ENCODE measurements at regions not wholly inside any gene's neighbourhood (a gene's known extent, or its start where the extent isn't known, plus 50 kb on each side); places are given as distances from the start of the nearest gene placed in this dataset.

- H4K20me1 ChIP-seq (replicated peaks; ENCODE audit: control insufficient read depth, extremely low read depth, insufficient read depth, low read length) = no peaks in the 10 kb centered on the region
- intact Hi-C loops (cut with micrococcal nuclease) = no loop called here
- dilution Hi-C loops (cut with MboI; ENCODE audit: extremely low pct_ligation_motif_present, low sequenced_read_pairs) = no loop called here
- POLR2A ChIA-PET = no interaction called here
- TF ChIP-seq CTCF (IDR thresholded peaks at IDR 0.05; ENCODE audit: extremely low read depth in 1 of 2, insufficient read depth in 1 of 2, low read depth in 1 of 2, low read length in 2 of 2) (no peak), GATA2 (IDR thresholded peaks at IDR 0.05; ENCODE audit: insufficient read depth, insufficient read length, low read depth, low read length) (no peak), JUN (IDR thresholded peaks at IDR 0.05; ENCODE audit: borderline replicate concordance, insufficient read depth, insufficient read length, low read depth) (no peak), EZH2 (IDR thresholded peaks at IDR 0.05; ENCODE audit: borderline replicate concordance, low read depth, low read length, severe bottlenecking) (no peak), FOS (IDR thresholded peaks at IDR 0.05; ENCODE audit: borderline replicate concordance, insufficient read depth, low read length) (no peak), POLR2AphosphoS5 (IDR thresholded peaks at IDR 0.05; ENCODE audit: insufficient read depth, low read depth, low read length) (no peak), POLR2A (IDR thresholded peaks at IDR 0.05; ENCODE audit: low read depth, low read length) (no peak), MYC (IDR thresholded peaks at IDR 0.05; ENCODE audit: low read depth, low read length) (no peak), MAX (IDR thresholded peaks at IDR 0.05; ENCODE audit: insufficient read depth, insufficient read length) (no peak)
- no peak overlapping the region for H3K4me3 ChIP-seq (replicated peaks in 1 of 3; ENCODE audit: insufficient read depth in 1 of 3, low read depth in 1 of 3, low read length in 3 of 3)
- H3K36me3 ChIP-seq (ENCODE audit: control insufficient read depth in 2 of 2, extremely low read depth in 1 of 2, insufficient read depth in 2 of 2, low read length in 2 of 2) = no peaks in the 10 kb centered on the region
- H3K4me2 ChIP-seq (ENCODE audit: insufficient read depth, low read length) = no peak overlapping the region
- no peak for FAIRE-seq
- no peak overlapping the region for H3K27ac ChIP-seq (ENCODE audit: insufficient read depth, low read depth, low read length)
- no peaks in the 10 kb centered on the region for H3K4me1 ChIP-seq (ENCODE audit: control insufficient read depth, extremely low read depth, insufficient read depth, low read length)
- BruUV-seq (replicated peaks) = no TSS peak
- CTCF ChIA-PET = no interaction called here
- no peak for DNase-seq (ENCODE audit: low read depth, low spot score)
- H3K79me2 ChIP-seq (ENCODE audit: control insufficient read depth, insufficient read depth, low read length) = no peaks in the 10 kb centered on the region
- H3K9me1 ChIP-seq (replicated peaks; ENCODE audit: control insufficient read depth, extremely low read depth, insufficient read depth, low read length) = no peaks in the 10 kb centered on the region
- H2AFZ ChIP-seq (ENCODE audit: low read depth, low read length) = no peak overlapping the region
- no peaks in the 10 kb centered on the region for H3K9me3 ChIP-seq (replicated peaks; ENCODE audit: control insufficient read depth, insufficient read depth, low read length)
- no peaks in the 10 kb centered on the region for H3K27me3 ChIP-seq (ENCODE audit: control insufficient read depth in 2 of 2, insufficient read depth in 2 of 2, low read length in 2 of 2)
- H3K9ac ChIP-seq (replicated peaks; ENCODE audit: extremely low read depth, insufficient read depth, low read length) = no peak overlapping the region
These were observed 552.5 kb downstream of the LRFN5 start for GRCh38 chr14:42159138-42159537.

Data from endothelial cell of umbilical vein (primary cell).